H1 (cell line): ENCODE measurements at regions not wholly inside any gene's neighbourhood (a gene's known extent, or its start where the extent isn't known, plus 50 kb on each side); places are given as distances from the start of the nearest gene placed in this dataset.

Experiments used
- CTCF ChIA-PET: fragments of 300-600 bp; sonication (Branson Sonifier 250); formaldehyde crosslinking; loops from one replicate; lab custom pipeline; 2021; ENCODE audit not compliant: partially characterized antibody; lab: Charles Lee
- POLR2A ChIA-PET: fragments of 300-600 bp; sonication (Branson Sonifier 250); formaldehyde crosslinking; loops from one replicate; lab custom pipeline; 2021; ENCODE audit warnings: inconsistent platforms; ENCODE audit not compliant: partially characterized antibody; lab: Charles Lee
- DNase-seq, 2 experiments: peaks; one replicate each; pipeline versions ENCODE4 v3.0.0 to v3.0.0-alpha.2; 2010 to 2022; ENCODE audit warnings: low spot score in 2 of 2, low read depth in 1 of 2, mixed read lengths in 1 of 2
- FAIRE-seq: peaks from 2 replicates; lab custom pipeline; 2011; peaks lifted over from hg19 to GRCh38; lab: Jason Lieb, UNC
- H2AFZ ChIP-seq: 2 replicates; pipeline ENCODE4 v1.8.1; 2012; ENCODE audit warnings: low read length, inconsistent platforms
- H2AK5ac ChIP-seq: 2 replicates; pipeline ENCODE4 v1.6.1; 2013; ENCODE audit warnings: low read depth, low read length
- H2BK120ac ChIP-seq: replicated peaks from 2 replicates; pipeline ENCODE3; 2013; ENCODE audit warnings: low read depth, low read length, inconsistent platforms
- H2BK12ac ChIP-seq: 2 replicates; pipeline ENCODE4 v1.6.1; 2013; ENCODE audit warnings: low read depth, low read length
- H2BK15ac ChIP-seq: 2 replicates; pipeline ENCODE4 v1.6.1; 2013; ENCODE audit warnings: low read length
- H2BK20ac ChIP-seq: 2 replicates; pipeline ENCODE4 v1.6.1; 2013; ENCODE audit warnings: low read length
- H2BK5ac ChIP-seq: 2 replicates; pipeline ENCODE4 v1.6.1; 2013; ENCODE audit warnings: low read depth, low read length
- H3K14ac ChIP-seq: 2 replicates; pipeline ENCODE4 v1.6.1; 2013; ENCODE audit warnings: inconsistent platforms; ENCODE audit not compliant: insufficient read length
- H3K18ac ChIP-seq: 2 replicates; pipeline ENCODE4 v1.6.1; 2013; ENCODE audit warnings: low read length; ENCODE audit errors: extremely low read depth
- H3K23ac ChIP-seq: 2 replicates; pipeline ENCODE4 v1.6.1; 2013; ENCODE audit warnings: inconsistent platforms; ENCODE audit not compliant: insufficient read length
- H3K23me2 ChIP-seq: 2 replicates; pipeline ENCODE4 v1.6.1; 2013; ENCODE audit warnings: low read depth, low read length
- H3K27ac ChIP-seq: 2 replicates; pipeline ENCODE4 v1.6.1; 2011; ENCODE audit warnings: low read depth, low read length, inconsistent platforms
- H3K27me3 ChIP-seq, 4 experiments: replicated peaks in 1 of 4; 1 replicate in 1 of 4; 2 replicates in 3 of 4; pipeline versions ENCODE4 v1.6.1 to v1.8.1; 2011 to 2013; ENCODE audit warnings: low read length in 3 of 4, mild to moderate bottlenecking in 3 of 4, inconsistent platforms in 2 of 4, mixed read lengths in 2 of 4, moderate library complexity in 1 of 4; ENCODE audit not compliant: control insufficient read depth in 3 of 4, insufficient read depth in 3 of 4; ENCODE audit errors: extremely low read depth in 1 of 4
- H3K36me3 ChIP-seq, 4 experiments: 2 replicates each; pipeline versions ENCODE4 v1.6.1 to v1.8.1; 2011 to 2013; ENCODE audit warnings: mild to moderate bottlenecking in 4 of 4, low read length in 3 of 4, moderate library complexity in 2 of 4, control low read depth in 1 of 4, inconsistent platforms in 1 of 4; ENCODE audit not compliant: insufficient read depth in 4 of 4, control insufficient read depth in 2 of 4
- H3K4ac ChIP-seq: replicated peaks from 2 replicates; pipeline ENCODE3; 2013; ENCODE audit warnings: low read length, low read depth, mixed read lengths, inconsistent platforms; ENCODE audit not compliant: insufficient read length
- H3K4me1 ChIP-seq, 4 experiments: replicated peaks in 1 of 4; 1 replicate in 1 of 4; 2 replicates in 3 of 4; pipeline versions ENCODE4 v1.6.1 to v1.8.1; 2011 to 2013; ENCODE audit warnings: low read length in 3 of 4, inconsistent platforms in 2 of 4, mixed read lengths in 1 of 4; ENCODE audit not compliant: insufficient read depth in 4 of 4, control insufficient read depth in 3 of 4
- H3K4me2 ChIP-seq, 2 experiments: 2 replicates each; pipeline versions ENCODE4 v1.6.1 to v1.8.1; 2011 to 2013; ENCODE audit warnings: low read depth in 2 of 2, low read length in 2 of 2, control low read depth in 1 of 2, inconsistent platforms in 1 of 2, mild to moderate bottlenecking in 1 of 2; ENCODE audit not compliant: insufficient read depth in 1 of 2
- H3K4me3 ChIP-seq, 4 experiments: fragments of 200-600, 300-600 bp in 1 of 4; sonication (generic), shearing (Covaris generic), sonication (Bioruptor Twin) in 1 of 4; 2 replicates each; pipeline versions ENCODE4 v1.5.1 to v1.8.1; 2011 to 2016; ENCODE audit warnings: low read length in 4 of 4, low read depth in 3 of 4, control low read depth in 2 of 4, inconsistent platforms in 2 of 4, mild to moderate bottlenecking in 2 of 4, mixed read lengths in 1 of 4, moderate library complexity in 1 of 4; ENCODE audit not compliant: insufficient read depth in 2 of 4; ENCODE audit errors: extremely low read depth in 1 of 4
- H3K56ac ChIP-seq: replicated peaks from 2 replicates; pipeline ENCODE3; 2013; ENCODE audit warnings: low read depth, mild to moderate bottlenecking, mixed read lengths, low read length, inconsistent platforms; ENCODE audit not compliant: insufficient read length
- H3K79me1 ChIP-seq: 2 replicates; pipeline ENCODE4 v1.6.1; 2013; ENCODE audit warnings: low read depth, low read length, control low read depth
- H3K79me2 ChIP-seq, 2 experiments: 2 replicates each; pipeline versions ENCODE4 v1.6.1 to v1.8.1; 2012 to 2013; ENCODE audit warnings: low read length in 2 of 2, mild to moderate bottlenecking in 2 of 2, inconsistent platforms in 1 of 2; ENCODE audit not compliant: insufficient read depth in 2 of 2, control insufficient read depth in 1 of 2
- H3K9ac ChIP-seq, 4 experiments: replicated peaks in 1 of 4; 1 replicate in 1 of 4; 2 replicates in 3 of 4; pipeline versions ENCODE4 v1.6.1 to v1.8.1; 2011 to 2013; ENCODE audit warnings: low read depth in 3 of 4, low read length in 3 of 4, control low read depth in 2 of 4, mild to moderate bottlenecking in 2 of 4, moderate library complexity in 2 of 4, inconsistent platforms in 1 of 4; ENCODE audit errors: extremely low read depth in 1 of 4
- H3K9me3 ChIP-seq, 2 experiments: 2 replicates each; pipeline versions ENCODE4 v1.6.1 to v1.8.1; 2012 to 2013; ENCODE audit warnings: mild to moderate bottlenecking in 2 of 2, moderate library complexity in 2 of 2, control low read depth in 1 of 2, inconsistent platforms in 1 of 2, low read depth in 1 of 2, low read length in 1 of 2, mixed read lengths in 1 of 2; ENCODE audit not compliant: insufficient read depth in 2 of 2
- H4K20me1 ChIP-seq, 2 experiments: replicated peaks in 1 of 2; 2 replicates each; pipeline versions ENCODE3 to v1.8.1; 2011 to 2013; ENCODE audit warnings: inconsistent platforms in 2 of 2, low read length in 2 of 2, mild to moderate bottlenecking in 1 of 2; ENCODE audit not compliant: insufficient read depth in 2 of 2, control insufficient read depth in 1 of 2
- H4K5ac ChIP-seq: 2 replicates; pipeline ENCODE4 v1.6.1; 2013; ENCODE audit warnings: low read length, low read depth, mixed read lengths, inconsistent platforms; ENCODE audit not compliant: insufficient read length
- H4K8ac ChIP-seq: 2 replicates; pipeline ENCODE4 v1.8.0; 2013; ENCODE audit warnings: mild to moderate bottlenecking, moderate library complexity, low read length, inconsistent platforms; ENCODE audit not compliant: insufficient read depth; ENCODE audit errors: extremely low read depth
- H4K91ac ChIP-seq: replicated peaks from 2 replicates; pipeline ENCODE3; 2013; ENCODE audit warnings: low read length, mixed read lengths, inconsistent platforms; ENCODE audit not compliant: insufficient read length
- ASH2L ChIP-seq: fragments of 200-600, 300-600 bp; sonication (generic); IDR thresholded peaks from one replicate; pipeline ENCODE4 v1.7.1; 2017; ENCODE audit warnings: low read length
- CBX5 ChIP-seq: fragments of 300-800, 300-1000 bp; sonication (generic); IDR thresholded peaks from 2 replicates; pipeline ENCODE4 v1.7.1; 2016; ENCODE audit warnings: antibody characterized with exemption, low read length, low read depth
- CREB1 ChIP-seq: IDR thresholded peaks from 2 replicates; pipeline ENCODE4 v1.6.1; 2012; ENCODE audit warnings: inconsistent platforms
- EGR1 ChIP-seq: IDR thresholded peaks from 2 replicates; pipeline ENCODE4 v1.6.1; 2011; ENCODE audit warnings: low read depth, low read length, borderline replicate concordance
- GTF2F1 ChIP-seq: IDR thresholded peaks from 2 replicates; pipeline ENCODE4 v1.6.1; 2012; ENCODE audit warnings: low read depth, low read length, improper control_type of control experiment, borderline replicate concordance
- KDM1A ChIP-seq: fragments of 200-600, 300-600 bp; sonication (generic); IDR thresholded peaks from 2 replicates; pipeline ENCODE4 v1.7.1; 2016; ENCODE audit warnings: mild to moderate bottlenecking, low read length, borderline replicate concordance
- MAX ChIP-seq: IDR thresholded peaks from 2 replicates; pipeline ENCODE4 v1.6.1; 2012; ENCODE audit warnings: inconsistent platforms
- PHF8 ChIP-seq: fragments of 200-600 bp; sonication (generic); conservative IDR thresholded peaks from 2 replicates; pipeline ENCODE4 v1.7.1; 2012; ENCODE audit warnings: low read depth, mild to moderate bottlenecking, inconsistent platforms, low read length, moderate library complexity
- POLR2AphosphoS5 ChIP-seq: IDR thresholded peaks from 2 replicates; pipeline ENCODE4 v1.6.1; 2011; ENCODE audit warnings: low read depth, low read length
- RFX5 ChIP-seq: IDR thresholded peaks from 2 replicates; pipeline ENCODE4 v1.6.1; 2011; ENCODE audit warnings: low read depth, low read length, improper control_type of control experiment, borderline replicate concordance
- SAP30 ChIP-seq: fragments of 300-600 bp; sonication (generic); IDR thresholded peaks from 2 replicates; pipeline ENCODE4 v1.7.1; 2012; ENCODE audit warnings: low read length, moderate library complexity, mild to moderate bottlenecking, inconsistent platforms; ENCODE audit not compliant: insufficient read depth, insufficient replicate concordance
- SP2 ChIP-seq: IDR thresholded peaks from 2 replicates; pipeline ENCODE4 v1.6.1; 2012; ENCODE audit warnings: mild to moderate bottlenecking, low read length, inconsistent platforms
- USF2 ChIP-seq: IDR thresholded peaks from 2 replicates; pipeline ENCODE4 v1.6.1; 2011; ENCODE audit warnings: low read length, improper control_type of control experiment
- ZNF274 ChIP-seq: IDR thresholded peaks from 2 replicates; pipeline ENCODE4 v1.7.0; 2012; ENCODE audit warnings: low read length, borderline replicate concordance; ENCODE audit errors: extremely low read depth
- WGBS, 2 experiments: shearing (Covaris generic) in 1 of 2; methylation state at CpG; one replicate each; pipeline versions ENCODE4 v1.1.6 to v1.1.7; 2013 to 2015; ENCODE audit warnings: low lambda C conversion rate in 2 of 2, mixed read lengths in 2 of 2, inconsistent platforms in 1 of 2, low coverage in 1 of 2, missing lambda C conversion rate in 1 of 2; ENCODE audit not compliant: insufficient replicate concordance in 2 of 2, insufficient coverage in 1 of 2, insufficient read length in 1 of 2; ENCODE audit errors: extremely low coverage in 1 of 2, missing lambda C conversion rate in 1 of 2; 5-methylcytosine and 5-hydroxymethylcytosine counted together

GRCh38 chr3:46098319-46098761, 71.1 kb upstream of the XCR1 start:
- H3K23me2 ChIP-seq, result no peaks in the 10 kb centered on the region
- no peak overlapping the region for H3K27ac ChIP-seq
- H3K79me1 ChIP-seq, result no peaks in the 10 kb centered on the region
- no peak overlapping the region for H2AFZ ChIP-seq
- no peak overlapping the region for H3K4ac ChIP-seq
- DNase-seq (no peak), FAIRE-seq (no peak)
- no peaks in the 10 kb centered on the region for H3K36me3 ChIP-seq
- 92% methylated on average over 2 of the region's 2 CpGs; no CpG with 5 or more reads in 1 of the 2 experiments for WGBS, 2 experiments
- H2BK20ac ChIP-seq, result no peak overlapping the region
- no peak overlapping the region for H4K91ac ChIP-seq
- H4K20me1 ChIP-seq, result no peaks in the 10 kb centered on the region
- no peak overlapping the region for H3K4me3 ChIP-seq
- H4K8ac ChIP-seq, result no peak overlapping the region
- H4K5ac ChIP-seq, result no peak overlapping the region
- H2BK15ac ChIP-seq, result no peak overlapping the region
- peaks cover 4% of the 10 kb centered on the region in 2 experiments; a peak in 2 of 4 replicates for H3K9me3 ChIP-seq
- H2AK5ac ChIP-seq, result no peak overlapping the region
- H3K14ac ChIP-seq, result no peak overlapping the region
- CTCF ChIA-PET, result interaction anchor here (0.9 to 2.0 kb wide), 4 partner anchors 13 to 110 kb away, joined by 3 to 6 read pairs (median 4); no protein-coding TSS in a partner anchor
- no peak overlapping the region for H3K18ac ChIP-seq
- no peaks in the 10 kb centered on the region for H3K79me2 ChIP-seq
- no peak overlapping the region for H2BK120ac ChIP-seq
- no peaks in the 10 kb centered on the region for H3K4me1 ChIP-seq
- H3K27me3 ChIP-seq, result no peaks in the 10 kb centered on the region
- no peak overlapping the region for H2BK5ac ChIP-seq
- no peak overlapping the region for H2BK12ac ChIP-seq
- POLR2A ChIA-PET, result no interaction called here
- no peak overlapping the region for H3K56ac ChIP-seq
- no peak overlapping the region for H3K23ac ChIP-seq
- no peak overlapping the region for H3K9ac ChIP-seq
- no peak overlapping the region for H3K4me2 ChIP-seq
- TF ChIP-seq USF2 (no peak), SP2 (no peak), POLR2AphosphoS5 (no peak), MAX (no peak), RFX5 (no peak), KDM1A (no peak), SAP30 (no peak), GTF2F1 (no peak), CBX5 (no peak), CREB1 (no peak), EGR1 (no peak), ZNF274 (no peak), PHF8 (no peak), ASH2L (no peak)
